IMR-90 (cell line): ENCODE measurements at regions not wholly inside any gene's neighbourhood (a gene's known extent, or its start where the extent isn't known, plus 50 kb on each side); places are given as distances from the start of the nearest gene placed in this dataset.

Experiments
- CHD1 ChIP-seq: IDR thresholded peaks from 2 replicates; pipeline ENCODE4 v1.6.1; 2012; ENCODE audit warnings: low read depth, low read length, improper control_type of control experiment
- CTCF ChIP-seq: conservative IDR thresholded peaks from 2 replicates; pipeline ENCODE4 v1.5.1; 2012; ENCODE audit warnings: mild to moderate bottlenecking, low read depth, low read length, improper control_type of control experiment
- ELK1 ChIP-seq: fragments of 150-350 bp; IDR thresholded peaks from 2 replicates; pipeline ENCODE4 v1.6.1; 2016; ENCODE audit warnings: low read depth, mild to moderate bottlenecking, low read length, moderate library complexity, borderline replicate concordance
- MAFK ChIP-seq: IDR thresholded peaks from 2 replicates; pipeline ENCODE4 v1.6.1; 2012; ENCODE audit warnings: low read depth, low read length, improper control_type of control experiment
- POLR2A ChIP-seq: IDR thresholded peaks from 2 replicates; pipeline ENCODE4 v1.6.1; 2012; ENCODE audit warnings: mild to moderate bottlenecking, low read depth, low read length
- RAD21 ChIP-seq: IDR thresholded peaks from 2 replicates; pipeline ENCODE4 v1.6.1; 2012; ENCODE audit warnings: low read length, improper control_type of control experiment
- RCOR1 ChIP-seq: IDR thresholded peaks from 2 replicates; pipeline ENCODE4 v1.6.1; 2012; ENCODE audit warnings: mild to moderate bottlenecking, low read length, improper control_type of control experiment; ENCODE audit not compliant: insufficient replicate concordance

GRCh38 chr20:50288128-50288623 is 97.5 kb downstream of the CEBPB start:
- TF ChIP-seq CTCF = no peak
- no peak for TF ChIP-seq POLR2A
- TF ChIP-seq MAFK = no peak
- no peak for TF ChIP-seq ELK1
- TF ChIP-seq RCOR1 = no peak
- TF ChIP-seq RAD21 = no peak
- no peak for TF ChIP-seq CHD1
